Muscle of back (tissue), 3 donors: ENCODE measurements at regions not wholly inside any gene's neighbourhood (a gene's known extent, or its start where the extent isn't known, plus 50 kb on each side); places are given as distances from the start of the nearest gene placed in this dataset.
A peak's percentile ranks its signal among the peaks of the same experiment; 100 is the strongest.
"Not testable (repeated sequence)": the region's sequence is repeated elsewhere in the genome, so short reads cannot be mapped to it uniquely, and the experiment has no call there.

Experiments used
- DNase-seq, 3 donors: peaks; one replicate each; pipeline versions ENCODE4 v3.0.0 to v3.0.0-alpha.2; 2013

DNA sequence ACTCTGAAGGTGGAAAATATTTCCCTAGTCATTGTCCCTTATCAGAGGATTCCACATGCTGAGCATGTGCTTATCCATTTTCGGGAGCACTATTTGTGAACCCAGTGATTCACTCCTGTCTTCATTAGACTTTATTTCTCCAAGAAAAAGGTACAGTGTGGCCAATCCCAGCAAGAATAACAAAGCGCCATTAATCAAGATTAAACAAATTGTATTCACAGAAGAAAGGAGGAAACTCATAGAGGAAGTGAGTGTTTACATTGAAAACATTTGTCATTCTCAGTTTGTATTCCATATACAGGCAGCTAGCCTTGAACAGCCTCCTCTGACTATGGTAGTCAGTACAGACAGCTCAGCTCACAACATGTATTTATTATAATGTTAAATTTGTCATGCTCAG is 1669.9 kb upstream of the SPRY2 start:
- peak in 1 of 3 donors; percentile 26 for DNase-seq

DNA sequence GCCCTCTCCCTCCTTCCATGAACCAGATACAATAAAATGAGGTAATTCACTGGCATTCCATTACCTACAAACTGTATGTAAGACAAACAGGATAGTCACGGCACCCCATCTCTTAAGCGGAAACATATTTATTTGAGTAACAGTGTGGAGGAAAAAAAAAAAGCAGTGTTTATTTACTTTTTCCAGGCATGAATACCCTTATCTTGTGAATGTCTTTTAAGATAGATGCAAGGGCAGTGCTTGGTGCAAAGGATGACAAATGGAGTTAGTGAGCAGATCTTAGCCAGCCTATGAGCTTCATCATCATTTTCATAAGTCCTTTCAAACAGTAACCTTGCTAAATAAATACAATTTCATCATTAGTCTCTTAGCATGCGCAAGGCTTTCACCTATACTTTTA is 1661.8 kb upstream of the SPRY2 start:
- no peak for DNase-seq

DNA sequence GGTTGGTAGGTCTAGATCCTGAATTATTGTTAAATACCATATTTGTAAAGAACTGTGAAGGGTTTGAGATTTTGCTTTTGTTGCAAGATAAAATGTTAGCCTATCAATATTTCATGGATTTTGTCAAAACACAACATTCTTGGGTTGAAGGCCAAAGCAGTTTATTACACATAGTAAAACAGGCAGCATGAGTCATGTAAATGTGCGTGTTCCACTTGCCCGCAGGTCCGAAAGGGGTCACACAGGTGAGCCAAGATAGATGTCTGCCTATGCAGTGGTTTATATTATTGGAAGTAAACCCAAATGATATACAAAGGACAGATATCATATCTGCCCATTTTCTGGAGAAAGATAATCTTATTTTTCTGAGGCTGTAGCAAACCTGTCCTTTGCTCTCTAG is 1654.4 kb upstream of the SPRY2 start:
- DNase-seq, result no peak

DNA sequence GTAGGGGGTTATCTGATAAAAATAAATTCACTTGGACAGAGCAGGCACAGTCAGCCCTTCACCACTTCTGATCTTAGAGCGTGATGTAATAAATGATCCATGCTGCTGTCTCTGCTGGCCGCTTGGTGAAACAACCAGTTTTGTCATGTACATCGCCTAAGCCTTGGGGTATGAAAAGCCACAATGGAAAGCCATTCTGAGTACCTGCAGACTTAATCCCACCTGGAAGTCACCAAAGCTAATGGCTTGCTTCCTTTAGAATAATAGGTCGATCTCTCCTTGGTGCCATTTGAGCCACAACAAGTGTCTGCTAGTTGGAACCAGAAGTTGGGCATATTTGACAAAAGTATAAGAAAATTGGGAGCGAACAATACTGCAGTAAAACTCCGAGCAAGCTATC is 1649.7 kb upstream of the SPRY2 start:
- DNase-seq, result no peak

DNA sequence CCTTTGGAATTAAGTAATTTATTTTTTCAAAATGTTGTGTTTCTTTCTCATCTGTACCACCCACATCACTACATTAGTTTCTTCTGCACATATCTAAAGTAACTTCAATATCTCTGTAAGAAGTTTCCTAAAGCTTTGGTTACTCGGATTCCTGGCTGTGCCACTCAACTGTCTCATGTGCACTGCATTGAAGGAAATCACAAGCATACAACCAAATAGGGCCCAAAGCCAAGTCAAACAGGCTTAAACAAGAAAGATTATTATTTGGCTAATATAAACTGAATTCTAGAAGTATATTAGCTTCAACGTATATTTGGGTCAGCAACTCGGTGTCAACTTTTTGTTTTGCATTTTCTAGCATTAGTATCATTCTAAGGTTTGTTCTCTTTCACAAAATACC is 1647.6 kb upstream of the SPRY2 start:
- no peak for DNase-seq

DNA sequence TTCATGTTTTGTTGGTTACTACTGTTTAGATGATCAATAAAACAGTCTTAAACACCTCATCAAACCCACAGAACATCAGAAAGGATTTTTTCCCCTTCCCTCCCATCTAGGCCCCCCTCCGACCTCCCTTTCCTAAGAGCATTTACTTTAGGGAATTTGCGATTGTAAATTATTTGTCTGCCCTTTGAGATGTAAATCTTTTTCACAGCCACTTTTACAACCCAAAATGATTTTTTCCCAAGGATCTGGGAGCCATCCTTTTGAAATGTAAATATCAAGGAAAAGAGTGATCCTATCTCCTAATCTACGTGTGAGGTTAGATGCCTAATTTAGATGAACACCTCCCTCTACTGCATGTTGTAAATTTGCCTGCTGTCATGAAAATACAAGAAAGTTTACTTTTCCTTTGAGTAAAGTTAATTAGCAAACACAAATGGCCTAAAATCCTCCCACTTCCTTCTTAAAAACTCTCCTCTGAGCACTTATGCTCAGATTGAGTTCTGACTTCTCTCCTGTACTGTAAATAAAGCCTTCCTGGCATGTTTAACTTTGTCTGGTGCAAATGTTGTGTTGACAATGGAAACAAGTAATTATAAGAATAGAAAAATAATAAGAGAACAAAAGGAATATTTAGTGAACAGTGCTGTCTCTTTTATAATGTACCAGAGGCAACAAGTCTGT is 1646.9 kb upstream of the SPRY2 start:
- no peak for DNase-seq

DNA sequence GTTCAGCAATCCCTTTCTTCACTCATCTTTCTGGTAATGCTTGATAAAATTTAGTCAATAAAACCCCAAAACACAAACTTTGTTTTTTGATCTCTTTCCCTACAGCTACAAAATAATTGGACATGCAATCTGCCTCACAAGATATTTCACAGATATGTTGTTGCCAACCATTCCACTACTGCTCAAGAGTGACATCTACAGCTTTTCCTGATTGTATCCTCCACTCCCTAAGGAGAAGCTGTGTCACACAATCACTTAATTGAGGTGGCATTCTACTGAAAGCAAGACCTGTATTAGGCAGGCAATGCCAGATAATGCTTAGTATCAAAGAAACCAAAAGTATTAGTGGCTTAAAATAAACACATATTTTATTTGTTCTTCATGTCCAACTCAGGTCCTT is 1646.2 kb upstream of the SPRY2 start:
- no peak for DNase-seq

DNA sequence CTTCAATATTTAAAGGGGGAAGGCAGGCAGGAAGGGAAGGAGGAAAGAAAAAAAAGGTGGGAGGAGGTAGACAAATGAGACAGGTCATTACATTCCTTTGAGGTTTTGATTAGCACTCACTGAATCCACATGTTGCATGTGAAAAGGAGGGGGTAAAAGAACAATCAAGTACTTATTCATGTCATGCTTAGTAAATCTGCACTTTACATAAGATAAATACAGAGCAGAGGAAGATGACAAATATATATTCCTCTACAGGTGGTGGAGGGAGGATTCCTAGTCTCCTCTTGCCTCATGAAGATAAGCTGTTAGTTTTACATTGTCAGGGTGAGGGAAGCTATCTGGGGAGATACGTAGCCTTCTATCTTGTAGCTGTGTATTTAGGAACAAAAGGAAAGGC is 1645.4 kb upstream of the SPRY2 start:
- DNase-seq, result no peak

DNA sequence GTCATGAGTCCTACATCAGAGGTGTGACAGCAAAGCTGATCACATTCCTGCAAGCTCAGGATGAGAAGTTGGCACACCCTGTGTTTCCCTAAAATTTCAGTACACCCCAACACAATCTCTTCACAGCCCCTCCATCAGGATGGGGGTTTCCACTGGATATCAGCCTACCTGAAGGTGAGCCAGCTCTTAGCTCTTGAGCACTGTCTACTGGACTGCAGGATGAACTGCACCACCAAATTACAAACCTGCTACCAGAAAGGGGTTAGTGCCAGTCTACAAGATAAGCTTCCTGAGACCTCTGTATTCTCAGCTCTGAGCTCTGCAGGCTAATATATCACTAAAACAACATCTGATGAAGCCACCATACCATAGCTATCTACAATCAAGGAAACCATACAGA is 1616.2 kb upstream of the SPRY2 start:
- DNase-seq, result no peak

DNA sequence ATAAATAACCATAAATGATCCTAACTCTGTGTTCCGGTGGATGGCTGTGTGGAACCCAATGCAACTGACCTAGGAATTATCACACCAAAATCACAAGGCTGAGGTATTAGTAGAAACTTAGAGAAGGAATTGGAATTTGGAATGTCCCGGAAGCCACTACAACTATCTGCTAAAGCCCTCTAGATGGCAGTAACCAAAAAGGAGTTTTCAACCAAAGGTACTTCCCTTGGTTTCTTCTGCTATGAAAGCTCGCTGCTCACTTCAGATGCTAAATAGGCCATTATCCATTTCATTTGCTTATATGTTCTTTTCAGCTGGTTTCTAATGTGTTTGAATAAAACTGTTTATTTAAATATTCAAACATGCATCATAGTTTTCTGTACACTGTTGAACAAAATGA is 1589.1 kb upstream of the SPRY2 start:
- DNase-seq, result peak in 2 of 3 donors; percentile 8 to 33

DNA sequence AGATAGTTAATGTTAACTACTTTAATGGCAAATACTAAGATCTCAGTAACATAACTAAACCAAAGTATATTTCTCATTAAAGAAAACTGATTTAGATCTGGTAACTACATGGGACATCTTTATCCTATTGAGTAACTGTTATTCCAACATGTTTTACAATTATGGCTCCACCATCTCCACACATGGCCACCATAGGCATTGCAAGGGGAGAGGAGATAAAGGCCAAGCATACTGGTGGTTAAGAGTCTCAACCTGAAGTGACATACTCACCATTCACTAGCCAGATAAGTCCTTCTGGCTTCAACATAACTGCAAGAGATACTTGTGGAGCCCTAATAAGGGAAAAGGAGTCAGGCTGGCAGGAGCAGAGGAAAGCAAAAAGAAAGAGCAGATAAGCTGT is 1586.4 kb upstream of the SPRY2 start:
- DNase-seq, result no peak

DNA sequence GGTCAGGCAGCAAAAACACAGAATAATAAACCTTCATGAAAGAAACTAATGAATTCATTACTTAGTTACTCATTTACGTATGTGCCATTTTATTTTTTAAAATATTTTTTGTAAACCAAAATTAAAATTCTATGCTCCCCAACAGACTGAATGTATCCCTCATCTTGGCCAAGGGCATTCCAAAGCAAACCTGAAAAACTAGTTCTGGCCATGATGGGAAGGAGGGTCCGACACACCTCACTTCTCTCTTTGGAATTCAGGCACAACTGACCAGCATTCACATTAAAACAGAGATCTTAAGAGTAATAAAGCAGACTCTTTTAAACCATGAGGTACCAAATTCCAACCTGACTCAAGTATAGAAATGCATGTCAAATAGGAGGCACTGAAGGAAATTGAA is 1576.9 kb upstream of the SPRY2 start:
- no peak for DNase-seq

DNA sequence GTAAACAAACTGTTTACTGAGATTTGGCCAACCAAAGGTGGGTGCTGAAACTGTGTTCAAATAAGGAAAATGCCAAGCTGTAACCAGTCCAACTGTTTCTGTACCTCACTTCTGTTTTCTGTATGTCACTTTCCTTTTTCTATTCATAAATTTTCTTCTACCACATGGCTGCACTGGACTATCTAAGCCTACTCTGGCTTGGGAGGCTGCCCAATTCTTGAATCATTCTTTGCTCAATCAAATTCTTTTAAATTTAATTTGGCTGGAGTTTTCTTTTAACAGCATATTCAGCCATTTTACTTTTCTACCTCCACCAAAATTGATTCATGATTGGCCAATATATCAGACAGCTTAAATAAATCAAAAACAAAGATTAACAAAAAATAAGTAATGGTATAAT is 1575.5 kb upstream of the SPRY2 start:
- no peak for DNase-seq

DNA sequence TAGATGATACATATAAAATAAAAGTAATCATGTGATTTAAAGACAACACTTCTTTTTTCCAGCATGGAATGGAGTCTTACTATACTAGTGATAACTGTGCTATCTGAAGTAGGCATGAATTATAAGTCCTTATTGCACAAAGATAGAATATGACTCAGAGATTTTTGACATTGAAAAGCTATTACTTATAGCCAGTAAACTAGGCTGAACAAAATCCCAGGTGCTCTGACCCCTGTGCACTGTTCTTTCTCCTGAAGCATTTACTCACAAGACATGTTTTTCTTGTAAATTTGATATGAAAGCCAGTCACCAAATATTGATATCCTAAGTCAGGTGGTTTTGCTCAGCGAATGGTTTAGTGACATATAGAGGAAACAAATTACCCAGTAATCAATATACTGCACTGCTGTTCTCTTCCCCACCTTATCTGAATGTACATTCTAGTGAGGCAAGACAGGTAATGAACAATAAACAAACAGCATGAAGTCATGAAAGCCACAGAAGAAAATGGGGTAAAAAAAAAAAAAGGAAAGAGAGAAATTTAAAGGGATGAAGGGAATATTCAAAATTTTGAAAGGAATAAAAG is 1567.0 kb upstream of the SPRY2 start:
- no peak for DNase-seq

DNA sequence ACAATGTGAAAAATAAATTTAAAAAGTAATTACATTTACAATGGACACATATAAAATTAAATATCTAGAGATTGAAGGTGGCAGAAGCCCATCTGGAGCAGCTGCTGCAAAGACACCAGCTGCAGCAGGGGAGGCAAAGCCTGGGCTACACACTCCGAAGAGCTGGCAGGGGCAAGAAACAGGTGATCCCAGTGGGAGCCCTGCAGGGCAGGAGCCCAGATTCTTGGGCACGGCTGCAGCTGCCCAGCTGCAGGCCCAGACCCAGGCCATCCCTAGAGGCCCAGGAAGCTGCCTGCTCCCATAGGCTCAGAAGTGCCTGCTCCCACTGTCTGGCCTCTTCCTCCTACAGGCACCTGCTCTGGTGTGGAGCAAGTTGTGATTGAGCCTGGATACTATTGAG is 1547.9 kb upstream of the SPRY2 start:
- DNase-seq, result no peak

DNA sequence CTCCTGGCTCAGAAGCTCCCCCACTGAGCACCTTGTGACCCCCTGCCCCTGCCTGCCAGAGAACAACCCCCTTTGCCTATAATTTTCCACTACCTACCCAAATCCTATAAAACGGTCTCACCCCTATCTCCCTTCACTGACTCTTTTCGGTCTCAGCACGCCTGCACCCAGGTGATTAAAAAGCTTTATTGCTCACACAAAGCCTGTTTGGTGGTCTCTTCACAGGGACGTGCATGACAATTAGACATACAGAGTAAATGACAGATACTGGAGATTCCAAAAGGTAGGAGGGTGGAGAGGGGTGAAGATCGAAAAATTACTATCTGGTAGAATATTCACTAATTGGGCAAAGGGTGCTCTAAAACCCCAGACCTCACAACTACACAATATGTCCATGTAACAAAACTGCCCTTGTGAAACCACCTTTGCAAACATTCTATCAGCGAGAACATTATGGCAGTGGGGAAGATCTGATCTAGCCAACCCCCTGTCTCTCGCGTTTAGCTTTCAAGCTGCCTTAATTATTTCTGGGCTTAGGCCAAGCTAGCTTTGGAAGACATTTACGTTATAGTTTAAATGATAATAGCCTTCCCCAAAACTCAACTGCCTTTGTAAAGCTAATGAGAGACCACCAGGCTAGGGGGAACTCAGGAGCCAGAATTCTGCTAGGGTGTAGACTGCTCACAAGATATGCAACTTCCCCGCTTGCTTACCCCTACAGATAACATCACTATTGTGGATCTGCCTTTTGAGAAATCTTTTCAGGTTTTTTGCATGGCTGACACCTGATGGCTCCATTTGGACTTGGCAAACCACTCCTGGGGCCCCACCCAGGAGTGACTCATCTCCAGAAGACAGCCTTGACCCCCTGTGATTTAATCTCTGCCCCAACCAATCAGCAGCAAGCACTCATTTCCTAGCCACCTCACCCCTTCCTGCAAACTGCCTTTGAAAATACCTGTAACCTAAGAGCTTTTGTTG is 1534.0 kb upstream of the SPRY2 start:
- no peak for DNase-seq

DNA sequence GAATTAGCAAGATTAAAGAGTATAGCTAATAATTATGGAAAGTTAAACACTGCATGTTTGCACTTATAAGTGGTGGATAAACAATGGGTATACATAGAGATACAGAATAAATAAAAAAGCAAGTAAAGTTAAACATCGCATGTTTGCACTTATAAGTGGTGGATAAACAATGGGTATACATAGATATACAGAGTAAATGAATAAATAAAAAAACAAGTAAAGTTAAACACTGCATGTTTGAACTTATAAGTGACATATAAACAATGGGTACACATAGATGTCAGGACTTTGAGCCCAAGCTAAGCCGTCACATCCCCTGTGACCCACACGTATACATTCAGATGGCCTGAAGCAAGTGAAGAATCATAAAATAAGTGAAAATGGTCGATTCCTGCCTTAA is 1533.3 kb upstream of the SPRY2 start:
- DNase-seq, result no peak

DNA sequence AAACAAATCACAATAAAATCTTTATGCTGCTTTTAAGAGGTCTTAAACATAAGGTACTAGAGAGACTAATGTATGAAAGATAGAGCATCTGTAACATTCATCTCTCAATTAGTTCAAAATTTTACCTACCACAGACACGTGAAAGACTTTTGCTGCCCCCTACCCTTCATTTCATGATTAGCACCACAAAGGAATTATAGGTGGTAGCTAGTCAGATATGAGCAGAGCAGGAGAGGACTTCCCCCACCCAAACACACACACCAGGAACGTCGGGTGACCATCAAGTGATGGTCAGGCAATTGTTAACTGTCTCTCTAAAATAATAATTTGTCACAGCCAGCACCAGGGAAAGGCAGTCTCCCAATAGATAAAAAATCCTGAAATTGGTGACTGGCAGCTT is 1531.7 kb upstream of the SPRY2 start:
- DNase-seq, result peak in 2 of 3 donors; percentile 6 to 20

DNA sequence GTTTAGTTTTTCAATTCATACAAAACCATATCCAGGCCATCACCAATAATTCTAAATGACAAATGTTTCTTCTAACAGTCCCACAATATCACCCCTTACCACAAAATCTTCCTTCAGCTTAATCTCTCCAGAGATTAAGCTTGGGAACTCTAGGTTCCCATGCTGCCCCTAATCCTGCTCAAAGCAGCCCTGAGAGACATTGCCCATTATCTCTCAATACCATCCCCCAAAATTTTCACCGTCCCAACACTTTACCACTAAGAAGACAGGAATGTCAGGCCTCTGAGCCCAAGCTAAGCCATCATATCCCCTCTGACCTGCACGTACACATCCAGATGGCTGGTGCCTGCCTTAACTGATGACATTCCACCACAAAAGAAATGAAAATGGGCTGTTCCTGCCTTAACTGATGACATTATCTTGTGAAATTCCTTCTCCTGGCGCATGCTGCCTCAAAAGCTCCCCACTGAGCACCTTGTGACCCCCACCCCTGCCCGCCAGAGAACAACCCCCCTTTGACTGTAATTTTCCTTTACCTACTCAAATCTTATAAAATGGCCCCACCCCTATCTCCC is 1530.9 kb upstream of the SPRY2 start:
- DNase-seq, result not testable (repeated sequence)

DNA sequence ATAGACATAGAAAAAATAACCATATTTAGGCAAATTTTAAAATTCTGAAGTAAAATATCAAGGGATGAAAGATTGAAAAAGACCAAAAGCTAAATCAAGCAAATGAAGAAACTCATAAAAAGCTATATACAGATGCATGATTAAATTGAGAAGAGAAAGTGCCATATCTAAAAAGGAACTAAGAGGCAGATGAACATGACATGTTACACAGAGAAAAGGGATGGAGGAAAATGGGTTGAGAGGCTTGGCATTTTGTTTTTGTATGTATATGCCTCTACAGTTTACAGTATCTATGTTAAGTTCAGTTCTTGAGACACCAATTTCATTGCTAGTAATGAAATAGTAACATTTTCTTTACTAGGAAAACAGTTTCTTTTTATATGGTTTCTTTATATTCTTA is 1507.4 kb upstream of the SPRY2 start:
- no peak for DNase-seq

DNA sequence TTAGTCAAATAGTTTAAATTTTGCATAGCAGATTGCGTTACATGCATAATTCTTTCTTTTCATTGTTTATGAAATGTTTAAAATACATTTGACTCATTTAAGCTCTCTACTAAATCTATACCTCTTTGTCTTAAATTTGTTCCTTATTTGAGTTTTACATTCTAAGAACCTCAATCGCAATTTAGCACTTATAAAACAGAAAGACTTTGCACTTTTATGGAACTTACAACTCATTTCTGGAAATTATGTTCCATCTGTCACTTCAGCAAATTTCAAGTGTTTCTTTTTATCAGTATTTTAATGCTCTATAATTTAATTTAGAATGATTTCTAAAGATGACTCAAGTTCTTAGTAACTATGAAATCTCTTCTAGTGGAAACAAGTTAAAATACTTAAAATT is 1505.8 kb upstream of the SPRY2 start:
- no peak for DNase-seq

DNA sequence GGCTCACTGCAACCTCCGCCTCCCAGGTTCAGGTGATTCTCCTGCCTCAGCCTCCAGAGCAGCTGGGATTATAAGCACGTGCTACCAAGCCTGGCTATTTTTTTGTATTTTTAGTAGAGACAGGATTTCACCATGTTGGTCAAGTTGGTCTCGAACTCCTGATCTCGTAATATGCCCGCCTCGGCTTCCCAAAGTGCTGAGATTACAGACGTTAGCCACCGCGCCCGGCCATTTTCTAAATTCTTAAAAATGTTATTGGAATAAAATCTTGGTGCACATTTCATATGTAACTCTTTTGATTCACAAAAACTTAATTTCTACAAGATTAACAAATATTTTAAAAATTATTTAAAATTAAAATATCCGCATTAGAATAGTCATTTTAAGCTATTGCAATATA is 1480.3 kb upstream of the SPRY2 start:
- no peak for DNase-seq

DNA sequence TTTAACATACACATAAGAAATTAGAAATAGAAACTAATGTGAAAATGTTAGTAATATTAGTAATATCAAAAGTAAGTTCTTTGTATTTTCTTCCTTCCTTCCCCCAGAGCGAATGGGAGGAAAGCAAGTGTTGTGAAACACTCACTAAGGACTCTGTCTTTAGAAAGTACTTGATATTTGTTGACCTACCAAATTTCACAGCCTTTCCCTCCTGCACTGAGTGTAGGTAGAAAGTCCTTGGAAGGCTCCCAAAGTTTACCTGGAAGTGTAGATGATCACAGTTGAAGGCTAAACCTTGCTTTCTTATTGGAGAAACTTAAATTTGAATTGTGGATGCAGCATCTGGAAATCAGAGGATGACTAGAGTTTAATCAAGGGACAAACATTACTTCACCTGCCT is 1459.5 kb upstream of the SPRY2 start:
- no peak for DNase-seq
